Parathyroid adenoma (tissue), 2 donors: ENCODE measurements at regions not wholly inside any gene's neighbourhood (a gene's known extent, or its start where the extent isn't known, plus 50 kb on each side); places are given as distances from the start of the nearest gene placed in this dataset.
"Not testable (repeated sequence)": the region's sequence is repeated elsewhere in the genome, so short reads cannot be mapped to it uniquely, and the experiment has no call there.

ENCODE experiments used
- H2AFZ ChIP-seq: fragments of 300-600 bp; sonication (generic); one replicate; pipeline ENCODE4 v1.7.0; 2017; ENCODE audit warnings: antibody characterized with exemption, mild to moderate bottlenecking
- H3K27ac ChIP-seq: fragments of 300-600 bp; sonication (generic); one replicate; pipeline ENCODE4 v1.7.0; 2017
- H3K27me3 ChIP-seq: fragments of 300-600 bp; sonication (generic); one replicate; pipeline ENCODE4 v1.7.0; 2017; ENCODE audit warnings: low read length; ENCODE audit not compliant: control insufficient read depth, insufficient read depth
- H3K36me3 ChIP-seq: fragments of 300-600 bp; sonication (generic); one replicate; pipeline ENCODE4 v1.7.0; 2017; ENCODE audit warnings: low read length; ENCODE audit not compliant: control insufficient read depth, insufficient read depth
- H3K4me1 ChIP-seq: fragments of 300-600 bp; sonication (generic); one replicate; pipeline ENCODE4 v1.7.0; 2017; ENCODE audit warnings: control low read depth
- H3K4me2 ChIP-seq: fragments of 300-600 bp; sonication (generic); one replicate; pipeline ENCODE4 v1.7.0; 2017; ENCODE audit warnings: low read length
- H3K4me3 ChIP-seq: fragments of 300-600 bp; sonication (generic); one replicate; pipeline ENCODE4 v1.7.0; 2017; ENCODE audit warnings: low read depth, low read length
- H3K79me2 ChIP-seq: fragments of 300-600 bp; sonication (generic); one replicate; pipeline ENCODE4 v1.7.0; 2017; ENCODE audit warnings: control low read depth
- H3K9ac ChIP-seq: fragments of 300-600 bp; sonication (generic); one replicate; pipeline ENCODE4 v1.7.0; 2017; ENCODE audit warnings: mild to moderate bottlenecking
- H3K9me3 ChIP-seq: fragments of 300-600 bp; sonication (generic); one replicate; pipeline ENCODE4 v1.7.0; 2017; ENCODE audit warnings: low read length; ENCODE audit not compliant: control insufficient read depth
- TF ChIP-seq, protein P1 (sequence below): fragments of 300-600 bp; sonication (generic); IDR thresholded peaks from one replicate; pipeline ENCODE4 v1.7.0; 2017; ENCODE audit warnings: antibody characterized with exemption, mild to moderate bottlenecking
- donor health status: primary hyperparathyroidism.

DNA sequence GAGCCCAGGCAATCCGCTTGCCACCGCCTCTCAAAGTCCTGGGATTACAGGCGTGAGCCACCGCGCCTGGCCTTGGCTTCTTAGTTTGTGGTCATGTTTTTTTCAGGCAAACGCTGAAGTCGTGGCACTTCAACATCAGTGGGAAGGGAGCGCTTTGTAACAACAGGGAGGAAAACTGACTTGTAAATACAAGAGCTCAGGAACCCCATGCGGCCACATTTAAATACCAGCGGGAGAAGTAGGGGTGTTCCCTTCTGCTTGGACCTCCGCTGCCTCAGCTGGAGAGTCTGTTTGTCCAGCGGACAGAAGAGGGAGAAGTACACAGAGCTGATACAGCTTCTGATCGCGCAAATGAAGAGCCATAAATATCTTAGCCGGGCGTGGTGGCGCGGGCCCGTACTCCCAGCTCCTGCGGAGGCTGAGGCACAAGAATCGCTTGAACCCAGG lies 108.7 kb upstream of the KMT2C start:
- H2AFZ ChIP-seq = no peak overlapping the region
- H3K9ac ChIP-seq = no peak overlapping the region
- no peaks in the 10 kb centered on the region for H3K27me3 ChIP-seq
- H3K4me2 ChIP-seq = no peak overlapping the region
- no peaks in the 10 kb centered on the region for H3K4me1 ChIP-seq
- H3K27ac ChIP-seq = no peak overlapping the region
- TF ChIP-seq, protein P1, sequence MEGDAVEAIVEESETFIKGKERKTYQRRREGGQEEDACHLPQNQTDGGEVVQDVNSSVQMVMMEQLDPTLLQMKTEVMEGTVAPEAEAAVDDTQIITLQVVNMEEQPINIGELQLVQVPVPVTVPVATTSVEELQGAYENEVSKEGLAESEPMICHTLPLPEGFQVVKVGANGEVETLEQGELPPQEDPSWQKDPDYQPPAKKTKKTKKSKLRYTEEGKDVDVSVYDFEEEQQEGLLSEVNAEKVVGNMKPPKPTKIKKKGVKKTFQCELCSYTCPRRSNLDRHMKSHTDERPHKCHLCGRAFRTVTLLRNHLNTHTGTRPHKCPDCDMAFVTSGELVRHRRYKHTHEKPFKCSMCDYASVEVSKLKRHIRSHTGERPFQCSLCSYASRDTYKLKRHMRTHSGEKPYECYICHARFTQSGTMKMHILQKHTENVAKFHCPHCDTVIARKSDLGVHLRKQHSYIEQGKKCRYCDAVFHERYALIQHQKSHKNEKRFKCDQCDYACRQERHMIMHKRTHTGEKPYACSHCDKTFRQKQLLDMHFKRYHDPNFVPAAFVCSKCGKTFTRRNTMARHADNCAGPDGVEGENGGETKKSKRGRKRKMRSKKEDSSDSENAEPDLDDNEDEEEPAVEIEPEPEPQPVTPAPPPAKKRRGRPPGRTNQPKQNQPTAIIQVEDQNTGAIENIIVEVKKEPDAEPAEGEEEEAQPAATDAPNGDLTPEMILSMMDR = no peak
- H3K79me2 ChIP-seq = no peaks in the 10 kb centered on the region
- no peak overlapping the region for H3K4me3 ChIP-seq
- no peaks in the 10 kb centered on the region for H3K36me3 ChIP-seq
- H3K9me3 ChIP-seq = no peaks in the 10 kb centered on the region

DNA sequence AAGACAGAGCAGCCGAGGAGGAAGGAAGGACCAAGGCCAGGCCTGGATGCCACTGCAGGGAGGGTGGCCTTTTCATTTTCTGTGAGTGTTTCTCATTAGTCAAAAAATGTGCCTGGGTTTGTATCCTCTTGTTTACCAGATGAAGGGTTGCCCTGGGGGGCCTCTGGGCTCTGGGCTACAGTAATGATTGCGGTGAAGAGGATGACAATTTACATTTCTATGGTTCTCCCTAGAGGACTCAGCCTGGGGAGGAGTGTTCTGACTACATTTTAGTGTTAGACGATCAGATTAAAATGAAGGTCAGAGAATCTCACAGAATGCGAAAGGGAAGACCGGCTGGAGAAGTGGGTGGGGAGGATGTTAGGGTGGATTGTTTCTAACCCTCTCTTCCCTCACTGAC lies 108.0 kb upstream of the KMT2C start:
- H3K36me3 ChIP-seq = no peaks in the 10 kb centered on the region
- H3K4me2 ChIP-seq = no peak overlapping the region
- no peaks in the 10 kb centered on the region for H3K9me3 ChIP-seq
- H3K27me3 ChIP-seq = no peaks in the 10 kb centered on the region
- H2AFZ ChIP-seq = no peak overlapping the region
- H3K9ac ChIP-seq = no peak overlapping the region
- TF ChIP-seq, protein P1 = no peak
- H3K79me2 ChIP-seq = no peaks in the 10 kb centered on the region
- no peaks in the 10 kb centered on the region for H3K4me1 ChIP-seq
- H3K4me3 ChIP-seq = no peak overlapping the region
- H3K27ac ChIP-seq = no peak overlapping the region

DNA sequence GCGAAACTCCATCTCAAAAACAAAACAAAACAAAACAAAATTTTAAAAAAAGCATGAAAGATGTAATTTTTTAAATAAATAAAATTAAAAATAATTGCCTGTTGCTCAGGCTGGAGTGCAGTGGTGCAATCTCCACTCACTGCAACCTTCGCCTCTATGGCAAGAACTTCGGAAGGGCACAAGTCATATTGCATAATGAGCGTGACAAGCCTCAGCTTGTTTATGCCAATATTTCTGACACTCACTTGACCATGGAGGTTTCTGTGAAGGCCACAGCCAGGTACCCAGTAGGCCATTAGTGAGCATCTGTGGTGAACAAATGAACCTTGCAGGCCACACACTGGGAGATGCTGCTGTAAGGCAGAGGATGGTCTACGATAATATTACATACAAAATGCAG lies 106.1 kb upstream of the KMT2C start:
- Histone ChIP-seq H3K36me3 (no peaks in the 10 kb centered on the region), H3K27me3 (no peaks in the 10 kb centered on the region), H2AFZ (no peak overlapping the region), H3K9me3 (no peaks in the 10 kb centered on the region), H3K9ac (no peak overlapping the region), H3K27ac (no peak overlapping the region), H3K4me1 (no peaks in the 10 kb centered on the region), H3K4me2 (no peak overlapping the region), H3K4me3 (no peak overlapping the region), H3K79me2 (no peaks in the 10 kb centered on the region)
- TF ChIP-seq, protein P1 = no peak

DNA sequence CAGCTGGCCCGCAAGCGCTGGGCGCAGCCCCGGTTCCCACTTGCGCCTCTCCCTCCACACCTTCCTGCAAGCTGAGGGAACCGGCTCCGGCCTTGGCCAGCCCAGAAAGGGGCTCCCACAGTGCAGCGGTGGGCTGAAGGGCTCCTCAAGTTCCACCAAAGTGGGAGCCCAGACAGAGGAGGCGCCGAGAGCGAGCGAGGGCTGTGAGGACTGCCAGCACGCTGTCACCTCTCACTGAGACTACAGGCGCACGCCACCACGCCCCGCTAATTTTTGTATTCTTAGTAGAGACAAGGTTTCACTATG lies 103.3 kb upstream of the KMT2C start:
- H3K4me1 ChIP-seq, H3K27ac ChIP-seq, H3K9ac ChIP-seq, H3K9me3 ChIP-seq, H3K27me3 ChIP-seq, H3K4me3 ChIP-seq, H2AFZ ChIP-seq, H3K4me2 ChIP-seq, H3K79me2 ChIP-seq, H3K36me3 ChIP-seq: not testable (repeated sequence)

DNA sequence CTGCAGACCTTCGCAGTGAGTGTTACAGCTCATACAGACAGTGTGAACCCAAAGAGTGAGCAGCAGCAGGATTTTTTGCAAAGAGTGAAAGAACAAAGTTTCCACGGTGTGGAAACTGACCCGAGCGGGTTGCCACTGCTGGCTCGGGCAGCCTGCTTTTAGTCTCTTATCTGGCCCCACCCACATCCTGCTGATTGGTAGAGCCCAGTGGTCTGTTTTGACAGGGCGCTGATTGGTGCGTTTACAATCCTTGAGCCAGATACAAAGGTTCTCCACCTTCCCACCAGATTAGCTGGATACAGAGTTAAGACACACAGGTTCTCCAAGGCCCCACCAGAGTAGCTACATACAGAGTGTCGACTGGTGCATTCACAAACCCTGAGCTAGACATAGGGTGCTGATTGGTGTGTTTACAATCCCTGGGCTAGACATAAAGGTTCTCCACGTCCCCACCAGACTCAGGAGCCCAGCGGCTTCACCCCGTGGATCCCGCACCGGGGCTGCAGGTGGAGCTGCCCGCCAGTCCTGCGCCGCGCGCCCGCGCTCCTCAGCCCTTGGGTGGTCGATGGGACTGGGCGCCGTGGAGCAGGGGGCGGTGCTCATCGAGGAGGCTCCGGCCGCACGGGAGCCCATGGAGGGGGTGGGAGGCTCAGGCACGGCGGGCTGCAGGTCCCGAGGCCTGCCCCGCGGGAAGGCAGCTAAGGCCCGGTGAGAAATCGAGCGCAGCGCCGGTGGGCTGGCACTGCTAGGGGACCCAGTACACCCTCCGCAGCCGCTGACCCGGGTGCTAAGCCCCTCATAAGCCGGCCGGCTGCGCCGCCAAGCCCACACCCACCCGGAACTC lies 102.8 kb upstream of the KMT2C start:
- not testable (repeated sequence) for H3K36me3 ChIP-seq, H3K27me3 ChIP-seq, H3K9me3 ChIP-seq, H2AFZ ChIP-seq, H3K4me1 ChIP-seq, H3K79me2 ChIP-seq, H3K27ac ChIP-seq, H3K4me2 ChIP-seq, H3K9ac ChIP-seq, H3K4me3 ChIP-seq

DNA sequence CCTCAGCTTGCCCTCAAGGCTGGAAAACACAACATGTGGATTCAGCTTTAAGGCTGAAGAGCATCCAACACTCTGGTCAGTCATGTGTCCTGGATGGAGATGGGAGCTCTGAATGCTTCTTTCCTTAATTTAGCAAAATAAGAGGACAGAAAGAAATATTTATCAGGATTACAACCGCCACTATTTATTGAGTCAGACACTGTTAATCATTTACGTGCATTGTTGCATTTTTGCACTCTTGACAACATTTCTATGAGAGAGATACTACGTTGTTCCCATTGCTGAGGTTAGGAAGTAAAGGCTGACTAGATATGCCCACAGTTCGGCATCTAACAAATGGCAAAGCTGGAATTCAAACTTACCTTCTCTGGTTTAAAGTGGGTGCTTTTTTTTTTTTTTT lies 101.8 kb upstream of the KMT2C start:
- TF ChIP-seq, protein P1 = no peak
- Histone ChIP-seq H3K9ac (no peak overlapping the region), H3K79me2 (no peaks in the 10 kb centered on the region), H3K4me1 (no peaks in the 10 kb centered on the region), H3K27me3 (no peaks in the 10 kb centered on the region), H3K36me3 (no peaks in the 10 kb centered on the region), H2AFZ (no peak overlapping the region), H3K27ac (no peak overlapping the region), H3K4me2 (no peak overlapping the region), H3K4me3 (no peak overlapping the region), H3K9me3 (no peaks in the 10 kb centered on the region)
